ENCODE measurements at regions not wholly inside any gene's neighbourhood (a gene's known extent, or its start where the extent isn't known, plus 50 kb on each side); places are given as distances from the start of the nearest gene placed in this dataset.

DNA sequence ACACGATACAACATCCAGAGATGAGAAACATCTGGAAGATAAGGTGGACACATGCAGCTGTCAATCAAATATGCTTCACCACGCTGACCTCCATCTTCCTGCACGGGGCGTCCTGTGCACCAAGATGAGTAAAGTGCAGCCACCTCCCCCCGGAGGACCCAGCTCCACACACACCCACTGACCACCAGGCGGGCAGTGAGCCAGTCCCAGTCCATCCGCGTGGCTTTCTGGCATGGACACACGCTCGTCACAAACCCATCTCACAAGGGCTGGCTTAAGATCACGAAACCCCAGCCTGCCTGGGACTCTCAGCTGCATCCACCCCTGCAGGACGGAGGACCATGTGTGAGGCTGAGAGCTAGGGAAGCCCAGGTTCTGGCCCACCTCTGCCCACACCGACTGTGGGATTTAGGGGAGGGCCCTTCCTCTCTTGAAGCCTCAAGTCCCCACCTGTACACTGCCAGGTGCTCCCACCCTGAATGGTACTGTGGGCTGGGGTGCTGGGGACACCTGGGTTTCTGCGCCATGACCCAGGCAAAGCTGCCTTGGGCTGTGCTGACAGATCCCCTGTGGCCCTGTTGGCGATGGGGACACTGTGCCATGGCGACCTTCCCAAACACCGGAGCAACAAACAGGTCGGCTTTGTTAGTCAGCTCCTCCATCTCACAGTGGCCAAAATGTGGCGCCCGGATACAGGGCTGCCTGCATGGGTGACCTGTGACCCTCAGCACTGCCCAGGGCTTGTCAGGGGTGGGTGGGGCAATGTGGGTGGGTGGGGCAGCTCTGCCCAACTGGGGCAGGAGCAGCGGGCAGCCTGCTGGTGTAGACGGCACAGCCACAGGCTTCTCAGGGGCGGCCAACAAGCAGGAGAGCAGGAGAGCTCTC lies 629.0 kb downstream of the TBC1D22A start:
- DNase-seq (ENCODE audit: low spot score) = no peak

DNA sequence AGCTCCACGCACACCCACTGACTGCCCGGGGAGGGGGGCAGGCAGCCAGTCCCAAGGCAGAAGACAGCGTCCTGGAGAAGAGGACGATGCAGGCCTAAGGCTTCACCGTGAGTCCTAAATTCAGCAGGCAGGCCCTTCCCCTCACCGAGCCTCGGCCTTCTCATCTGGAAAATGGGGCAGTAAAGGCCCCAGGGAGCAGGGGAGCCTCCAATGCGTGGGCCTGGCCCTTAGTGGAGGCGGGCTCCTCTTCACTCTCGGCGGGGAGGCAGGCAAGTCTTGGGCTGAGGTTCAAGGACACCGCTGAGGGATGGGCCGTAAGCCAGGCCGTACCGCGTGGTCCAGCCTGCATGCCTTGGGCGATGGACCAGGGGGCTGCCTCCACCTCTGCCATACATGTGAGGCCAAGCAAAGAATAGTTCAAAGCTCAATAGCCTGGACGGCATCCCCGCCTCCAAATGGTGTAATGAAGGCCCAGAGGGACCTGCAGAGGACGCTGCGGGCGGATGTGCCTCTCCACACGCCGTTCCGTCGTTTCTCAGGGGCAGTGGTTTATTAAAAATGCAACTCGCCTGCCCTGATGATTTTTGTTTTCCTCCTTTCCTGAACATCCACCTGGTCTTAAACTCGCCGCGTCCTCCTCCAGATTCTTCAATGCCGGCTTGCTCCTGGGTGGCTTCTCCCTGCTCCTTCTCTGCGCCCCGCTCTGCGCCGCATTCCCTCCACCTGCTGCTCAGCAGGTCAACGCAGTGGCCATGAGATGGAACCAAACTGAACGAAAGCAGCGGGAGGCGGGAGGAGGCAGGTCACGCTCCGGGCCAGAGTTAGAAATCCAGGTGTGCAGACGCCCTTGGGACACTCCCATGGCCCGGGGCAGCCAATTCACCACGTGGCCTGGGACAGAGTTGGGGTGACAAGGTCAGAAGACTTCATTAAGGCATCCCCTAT lies 627.8 kb downstream of the TBC1D22A start:
- DNase-seq (ENCODE audit: low spot score) = no peak

- DNase-seq (ENCODE audit: low spot score) = no peak
Measured at GRCh38 chr22:47389201-47389600, 626.8 kb downstream of the TBC1D22A start.

DNA sequence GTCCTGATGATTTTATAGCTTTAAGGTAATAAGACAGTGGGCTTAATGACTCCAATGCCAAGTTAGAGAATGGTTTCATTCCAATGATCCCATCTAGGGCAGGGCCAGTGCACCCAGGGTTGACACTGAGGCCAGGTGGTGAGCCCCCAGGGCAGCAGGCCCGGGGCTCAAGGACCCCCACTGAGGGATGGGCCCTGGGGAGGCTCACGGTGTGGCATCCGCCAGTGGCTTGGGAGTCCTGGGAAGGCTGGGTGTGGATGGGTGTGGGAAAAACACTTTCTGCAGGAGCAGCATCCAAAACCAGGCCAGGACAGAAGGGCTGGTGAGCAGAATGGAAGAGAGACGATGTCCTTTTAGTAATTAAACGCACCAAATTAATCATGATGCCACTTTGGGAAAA lies 626.3 kb downstream of the TBC1D22A start:
- no peak for DNase-seq (ENCODE audit: low spot score)

DNA sequence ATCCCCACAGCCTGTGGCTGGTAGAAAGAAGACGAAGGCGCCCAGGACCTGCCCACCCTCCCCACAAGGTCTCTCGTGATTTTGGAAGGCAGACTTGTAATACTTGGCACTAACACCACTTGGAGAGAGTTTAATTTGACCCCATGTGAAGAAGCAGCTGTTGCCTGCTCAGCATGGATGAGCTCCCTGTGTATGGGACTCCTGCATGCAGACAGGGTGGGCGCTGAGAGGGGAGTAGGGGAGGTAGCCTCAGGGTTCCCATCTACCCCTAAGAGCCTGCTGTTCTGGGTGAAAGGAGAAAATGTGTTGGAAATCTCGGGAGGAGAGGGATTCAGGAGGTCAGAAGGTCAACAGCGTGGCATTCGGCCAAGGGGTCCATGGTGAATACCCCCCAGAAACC lies 625.9 kb downstream of the TBC1D22A start:
- no peak for DNase-seq (ENCODE audit: low spot score)

DNA sequence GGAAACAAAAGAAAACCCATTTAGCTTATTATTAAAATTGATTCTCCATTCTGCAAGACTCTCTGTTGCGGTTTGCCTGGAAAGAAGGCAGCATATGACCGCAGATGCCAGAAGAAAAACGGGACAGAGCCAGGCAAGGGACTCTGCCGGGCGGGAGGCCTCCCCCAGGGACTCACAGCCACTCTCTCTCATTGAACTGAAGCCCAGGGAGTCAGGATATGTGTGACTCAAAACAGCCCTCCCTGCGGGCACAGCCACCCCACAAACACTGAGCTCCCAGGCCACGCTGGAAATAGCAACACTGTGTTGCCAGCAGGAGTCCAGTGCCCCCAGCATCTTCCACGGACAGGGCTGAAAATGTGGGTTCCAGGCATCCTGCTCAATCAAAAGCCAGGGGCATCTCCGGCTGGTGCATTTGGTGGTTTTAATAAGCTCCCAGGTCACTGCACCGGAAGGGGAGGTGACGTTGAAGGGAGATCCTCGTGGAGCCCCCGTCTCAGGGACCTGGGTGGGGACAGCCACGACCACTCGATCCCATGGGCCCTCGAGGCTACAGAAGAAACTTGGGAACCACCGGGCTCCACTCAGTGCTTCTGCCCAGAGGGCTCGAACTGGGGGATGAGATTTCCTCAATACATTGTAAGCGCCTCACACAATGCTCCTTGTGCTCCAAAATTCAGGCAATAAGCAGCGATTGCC lies 624.5 kb downstream of the TBC1D22A start:
- DNase-seq (ENCODE audit: low spot score) = no peak

DNA sequence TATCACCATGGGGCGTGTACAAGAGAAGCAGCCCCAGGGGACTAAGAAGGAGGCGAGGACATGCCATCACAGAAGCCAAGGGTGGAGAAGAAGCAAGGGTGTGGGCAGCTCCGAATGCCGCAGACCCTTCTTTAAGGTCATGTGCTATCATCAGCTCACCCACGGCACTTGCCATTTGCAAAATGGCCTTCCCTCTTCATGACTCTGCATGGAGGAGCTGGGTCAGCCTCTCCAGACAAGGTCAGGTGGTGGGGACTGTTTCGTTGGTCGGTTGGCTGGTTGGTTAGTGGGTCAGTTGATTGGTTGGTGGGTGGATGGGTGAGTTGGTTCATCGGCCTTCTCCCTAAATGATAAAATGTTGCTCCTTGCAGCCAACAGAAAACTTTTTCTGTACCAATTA lies 622.5 kb downstream of the TBC1D22A start:
- DNase-seq (ENCODE audit: low spot score) = no peak

DNA sequence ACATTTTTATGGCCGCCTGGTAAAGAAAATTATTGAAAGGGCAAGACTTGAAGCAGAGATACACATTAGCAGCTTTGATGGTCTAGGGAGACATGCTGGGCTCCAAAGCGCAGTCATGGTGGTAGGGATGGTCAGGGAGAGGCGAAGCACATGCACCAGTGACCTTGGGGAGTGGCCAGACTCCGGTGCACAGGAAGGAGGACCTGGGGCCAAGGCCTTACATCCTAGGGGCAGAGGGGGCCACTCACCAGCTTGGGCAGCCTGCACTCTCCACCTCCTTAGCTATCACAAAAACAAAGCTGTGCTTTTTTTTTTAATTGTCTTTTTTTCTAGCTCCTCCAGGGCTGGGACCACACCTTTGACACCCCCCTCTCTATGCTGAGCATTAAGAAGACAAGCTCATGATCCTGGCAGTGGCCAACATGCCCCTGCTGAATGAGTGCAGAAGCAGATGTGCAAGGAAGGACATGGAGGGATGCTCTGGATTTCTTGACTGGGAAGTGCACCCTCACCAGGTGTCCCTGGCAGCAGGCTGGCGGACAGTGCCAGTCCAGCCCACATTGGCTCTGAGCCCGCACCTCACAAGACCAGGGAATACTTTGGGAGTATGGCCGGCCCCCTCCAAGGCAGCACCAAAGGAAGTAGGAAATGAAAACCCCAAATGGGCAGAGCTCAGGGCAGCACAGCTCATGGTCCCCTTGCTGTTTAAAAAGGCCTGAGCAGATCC lies 619.9 kb downstream of the TBC1D22A start:
- DNase-seq (ENCODE audit: low spot score) = no peak

- DNase-seq (ENCODE audit: low spot score) = no peak
Measured at GRCh38 chr22:47381240-47381639, 618.8 kb downstream of the TBC1D22A start.

GRCh38 chr22:47380692-47381091 lies 618.2 kb downstream of the TBC1D22A start:
- DNase-seq (ENCODE audit: low spot score) = no peak

- no peak for DNase-seq (ENCODE audit: low spot score)
Measured at GRCh38 chr22:47379037-47379436, 616.6 kb downstream of the TBC1D22A start.

GRCh38 chr22:47377926-47378560 lies 615.6 kb downstream of the TBC1D22A start:
- no peak for DNase-seq (ENCODE audit: low spot score)

DNA sequence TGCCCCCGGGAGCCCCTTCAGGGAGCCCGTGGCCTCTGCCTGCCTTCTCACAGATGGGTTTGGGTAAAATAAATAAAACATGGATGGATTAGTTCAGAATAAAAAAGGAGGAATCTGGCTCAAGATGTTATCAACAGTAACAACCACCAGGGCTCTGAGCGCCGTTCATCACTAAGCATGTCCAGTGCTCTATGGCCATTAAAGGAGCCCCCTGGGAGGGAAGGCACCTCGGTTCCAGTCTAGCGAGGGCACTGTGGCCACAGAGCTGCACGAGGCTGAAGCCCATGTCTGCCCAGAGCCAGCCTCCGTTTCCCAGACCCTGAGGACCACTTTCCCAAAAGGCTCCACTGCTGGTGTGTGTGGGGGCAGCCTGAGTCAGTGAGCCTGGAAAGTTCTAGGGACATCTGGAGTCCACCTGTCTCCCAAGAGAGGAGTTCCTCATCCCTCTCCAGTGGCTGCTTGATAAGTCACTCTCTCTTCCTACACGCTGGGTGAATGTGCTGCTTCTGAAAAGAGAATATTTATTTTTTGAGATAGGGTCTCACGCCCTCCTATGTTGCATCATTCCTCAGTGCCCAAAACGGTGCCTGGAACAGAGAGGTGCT lies 614.6 kb downstream of the TBC1D22A start:
- DNase-seq (ENCODE audit: low spot score) = no peak

DNA sequence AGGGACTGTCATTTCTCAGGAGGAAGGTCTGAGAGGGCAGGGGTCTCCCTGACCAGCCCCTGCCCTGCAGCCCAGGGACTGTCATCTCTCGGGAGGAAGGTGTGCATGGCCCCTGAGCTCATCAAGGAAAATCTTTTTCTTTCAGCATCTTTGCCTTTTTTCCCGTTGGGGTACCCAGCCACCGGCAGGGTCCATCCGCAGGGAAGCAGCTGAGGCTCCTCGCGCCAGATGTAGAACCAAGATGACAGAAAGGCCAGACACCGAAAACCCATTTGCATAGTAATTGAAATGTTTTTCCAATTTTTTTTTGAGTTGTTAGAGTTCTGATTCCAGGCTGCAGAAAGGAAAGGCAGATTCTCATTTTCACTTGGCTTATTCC lies 613.9 kb downstream of the TBC1D22A start:
- DNase-seq (ENCODE audit: low spot score) = no peak

DNA sequence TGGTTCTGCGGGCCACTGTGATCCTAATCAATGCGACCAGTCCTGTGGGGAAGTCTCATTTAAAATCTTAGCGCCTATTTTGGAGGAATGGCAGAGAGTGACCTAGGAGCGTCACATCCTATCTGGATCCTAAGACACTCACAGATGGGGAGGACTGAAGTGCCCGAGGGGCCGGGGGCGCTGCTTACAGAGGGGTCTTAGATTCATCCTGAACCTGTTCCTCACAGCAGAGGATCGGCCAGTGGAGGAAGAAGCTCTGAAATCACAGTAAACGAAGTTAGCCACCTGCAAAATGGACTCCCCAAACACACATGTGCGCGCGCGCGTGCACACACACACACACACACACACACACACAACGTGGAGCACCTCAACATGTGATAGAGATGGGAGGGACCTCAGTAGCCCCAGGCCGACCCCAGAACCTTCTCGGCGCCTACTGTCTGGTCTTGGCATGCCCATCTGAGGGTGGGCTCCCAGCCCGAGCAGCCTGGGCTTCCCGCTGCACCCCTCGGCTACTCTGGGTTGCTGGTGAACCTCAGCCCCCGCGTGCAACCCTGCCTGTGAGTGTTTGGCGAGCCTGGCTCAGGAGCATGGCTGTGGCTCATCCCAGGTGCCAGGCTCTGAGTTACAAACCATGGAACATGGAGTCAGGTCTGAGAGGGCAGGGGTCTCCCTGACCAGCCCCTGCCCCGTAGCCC lies 613.3 kb downstream of the TBC1D22A start:
- no peak for DNase-seq (ENCODE audit: low spot score)

GRCh38 chr22:47374901-47375575 lies 612.6 kb downstream of the TBC1D22A start:
- no peak for DNase-seq (ENCODE audit: low spot score)

GRCh38 chr22:47374273-47374771 lies 611.9 kb downstream of the TBC1D22A start:
- DNase-seq (ENCODE audit: low spot score) = no peak

- no peak for DNase-seq (ENCODE audit: low spot score)
Measured at GRCh38 chr22:47373648-47374272, 611.3 kb downstream of the TBC1D22A start.

Measured in CD4-positive, alpha-beta T cell treated with Interleukin-2 at 100 ng/mL for 4 hours (primary cell).